Prostate gland (tissue), 2 donors: ENCODE measurements at regions not wholly inside any gene's neighbourhood (a gene's known extent, or its start where the extent isn't known, plus 50 kb on each side); places are given as distances from the start of the nearest gene placed in this dataset.

Source experiments
- CTCF ChIP-seq, 4 experiments: fragments of 200-600 bp in 2 of 4; fragments of 450-650 bp in 2 of 4; sonication (generic) in 2 of 4; IDR thresholded peaks; 1 replicate in 3 of 4; 2 replicates in 1 of 4; pipeline ENCODE4 v1.5.1; 2016 to 2019; ENCODE audit warnings: antibody characterized with exemption in 4 of 4, mild to moderate bottlenecking in 2 of 4, moderate library complexity in 2 of 4
- POLR2A ChIP-seq: fragments of 450-650 bp; IDR thresholded peaks from one replicate; pipeline ENCODE4 v1.6.1; 2016; ENCODE audit warnings: antibody characterized with exemption, mild to moderate bottlenecking
- POLR2AphosphoS5 ChIP-seq: sonication (generic); formaldehyde crosslinking; IDR thresholded peaks from one replicate; pipeline ENCODE4 v1.6.1; 2017; ENCODE audit warnings: antibody characterized with exemption

DNA sequence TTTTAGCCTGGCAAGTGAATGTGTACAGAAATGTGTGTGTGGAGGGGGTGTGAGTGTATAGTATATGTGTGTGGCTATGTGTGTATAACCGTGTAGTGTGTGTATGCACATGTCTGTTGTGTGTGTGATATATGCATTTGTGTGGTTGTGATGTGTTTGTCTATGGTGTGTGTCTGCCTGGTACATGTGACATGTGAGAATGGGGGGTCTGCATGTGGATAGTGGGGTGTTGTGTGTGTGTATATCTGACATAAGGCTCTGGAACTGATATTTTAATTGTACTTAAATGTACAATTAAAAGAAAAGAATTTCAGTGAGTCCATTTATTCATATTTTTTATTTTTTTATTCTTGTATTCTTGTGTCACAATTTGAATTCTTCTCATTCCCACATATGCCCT, 57.2 kb upstream of the CNR1 start:
- no peak for TF ChIP-seq CTCF (IDR thresholded peaks at IDR 0.05)
- TF ChIP-seq POLR2A: no peak
- TF ChIP-seq POLR2AphosphoS5: no peak
